SK-N-SH (cell line): ENCODE measurements at regions not wholly inside any gene's neighbourhood (a gene's known extent, or its start where the extent isn't known, plus 50 kb on each side); places are given as distances from the start of the nearest gene placed in this dataset.

Experiments used
- CTCF ChIA-PET: fragments of 300-600, 350-600 bp; formaldehyde crosslinking; extraction: SDS; loops from one replicate; lab custom pipeline; 2021; lab: Yijun Ruan, JAX
- POLR2A ChIA-PET: fragments of 350-600 bp; sonication (Branson Sonifier 250); formaldehyde crosslinking; extraction: SDS; loops from one replicate; lab custom pipeline; 2020; ENCODE audit warnings: antibody characterized with exemption, inconsistent platforms; lab: Yijun Ruan, JAX
- DNase-seq: peaks from one replicate; pipeline ENCODE4 v3.0.0; 2012
- H2AFZ ChIP-seq: fragments of 200-600 bp; sonication (generic); 2 replicates; pipeline ENCODE4 v1.8.1; 2016; ENCODE audit warnings: antibody characterized with exemption, mild to moderate bottlenecking, low read depth
- H3F3A ChIP-seq: fragments of 200-600 bp; sonication (generic); replicated peaks from 2 replicates; pipeline ENCODE3; 2016; ENCODE audit warnings: antibody characterized with exemption, mild to moderate bottlenecking; ENCODE audit not compliant: insufficient read depth
- H3K27ac ChIP-seq, 2 experiments: fragments of 200-500 bp in 1 of 2; fragments of 200-600 bp in 1 of 2; sonication (Bioruptor generic) in 1 of 2; sonication (generic), shearing (Covaris generic) in 1 of 2; 2 replicates each; pipeline versions ENCODE4 v1.5.1 to v1.6.1; 2014 to 2016; ENCODE audit warnings: low read depth in 2 of 2, inconsistent platforms in 1 of 2, low read length in 1 of 2, mild to moderate bottlenecking in 1 of 2, mixed read lengths in 1 of 2
- H3K27me3 ChIP-seq: fragments of 200-600 bp; sonication (generic), shearing (Covaris generic); 2 replicates; pipeline ENCODE4 v1.6.1; 2016; ENCODE audit warnings: mixed run types; ENCODE audit not compliant: insufficient read depth
- H3K36me3 ChIP-seq, 2 experiments: fragments of 200-500 bp in 1 of 2; fragments of 200-600 bp in 1 of 2; sonication (Bioruptor generic) in 1 of 2; sonication (generic) in 1 of 2; replicated peaks in 1 of 2; 2 replicates each; pipeline versions ENCODE3 to v1.5.1; 2014 to 2016; ENCODE audit warnings: low read length in 1 of 2, mild to moderate bottlenecking in 1 of 2; ENCODE audit not compliant: insufficient read depth in 2 of 2, control insufficient read depth in 1 of 2
- H3K4me1 ChIP-seq, 2 experiments: fragments of 200-500 bp in 1 of 2; fragments of 200-600 bp in 1 of 2; sonication (Bioruptor generic) in 1 of 2; sonication (generic), shearing (Covaris generic) in 1 of 2; 2 replicates each; pipeline versions ENCODE4 v1.5.1 to v1.6.1; 2014 to 2016; ENCODE audit warnings: low read depth in 1 of 2, low read length in 1 of 2, mixed run types in 1 of 2; ENCODE audit not compliant: insufficient read depth in 2 of 2, control insufficient read depth in 1 of 2
- H3K4me2 ChIP-seq: fragments of 200-600 bp; sonication (generic), shearing (Covaris generic); 2 replicates; pipeline ENCODE4 v1.6.1; 2017; ENCODE audit warnings: mixed run types
- H3K4me3 ChIP-seq, 2 experiments: fragments of 200-500 bp in 1 of 2; fragments of 200-600 bp in 1 of 2; sonication (Bioruptor generic) in 1 of 2; sonication (generic), shearing (Covaris generic) in 1 of 2; 2 replicates each; pipeline versions ENCODE4 v1.5.1 to v1.8.1; 2014 to 2016; ENCODE audit warnings: low read depth in 2 of 2, inconsistent platforms in 1 of 2, low read length in 1 of 2, mild to moderate bottlenecking in 1 of 2, mixed read lengths in 1 of 2, moderate library complexity in 1 of 2
- H3K79me2 ChIP-seq: fragments of 200-600 bp; sonication (generic); 2 replicates; pipeline ENCODE4 v1.8.1; 2017; ENCODE audit warnings: mild to moderate bottlenecking; ENCODE audit not compliant: insufficient read depth
- H3K9ac ChIP-seq: fragments of 200-600 bp; sonication (generic); 2 replicates; pipeline ENCODE4 v1.6.1; 2017; ENCODE audit warnings: mixed run types
- H3K9me2 ChIP-seq: fragments of 200-600 bp; sonication (generic); 2 replicates; pipeline ENCODE4 v1.6.1; 2017; ENCODE audit warnings: mixed run types
- H3K9me3 ChIP-seq: fragments of 200-600 bp; sonication (generic); 2 replicates; pipeline ENCODE4 v1.6.1; 2017; ENCODE audit warnings: mixed run types, mild to moderate bottlenecking, moderate library complexity
- H4K20me1 ChIP-seq: fragments of 200-600 bp; sonication (generic); 2 replicates; pipeline ENCODE4 v1.6.1; 2017; ENCODE audit warnings: mild to moderate bottlenecking, mixed run types; ENCODE audit not compliant: insufficient read depth
- CHD2 ChIP-seq: fragments of 150-350 bp; IDR thresholded peaks from 2 replicates; pipeline ENCODE4 v1.6.1; 2018; ENCODE audit warnings: low read length; ENCODE audit not compliant: partially characterized antibody
- ELF1 ChIP-seq: IDR thresholded peaks from 2 replicates; pipeline ENCODE4 v1.4.0; 2012
- EZH2phosphoT487 ChIP-seq: fragments of 200-600 bp; sonication (generic); IDR thresholded peaks from 2 replicates; pipeline ENCODE4 v1.6.1; 2017; ENCODE audit warnings: low read depth, mixed run types, mild to moderate bottlenecking, antibody characterized with exemption, moderate library complexity, borderline replicate concordance
- FOSL2 ChIP-seq: IDR thresholded peaks from 2 replicates; pipeline ENCODE4 v1.4.0; 2012; ENCODE audit warnings: low read depth, mild to moderate bottlenecking, moderate library complexity, borderline replicate concordance
- FOXM1 ChIP-seq: IDR thresholded peaks from 2 replicates; pipeline ENCODE4 v1.4.0; 2012; ENCODE audit warnings: low read depth, mild to moderate bottlenecking
- GABPA ChIP-seq: IDR thresholded peaks from 2 replicates; pipeline ENCODE4 v1.4.0; 2012; ENCODE audit warnings: low read depth, mild to moderate bottlenecking
- JUND ChIP-seq: IDR thresholded peaks from 2 replicates; pipeline ENCODE4 v1.4.0; 2012
- MEF2A ChIP-seq: IDR thresholded peaks from 2 replicates; pipeline ENCODE4 v1.4.0; 2012; ENCODE audit warnings: low read depth, borderline replicate concordance
- NFIC ChIP-seq: IDR thresholded peaks from 2 replicates; pipeline ENCODE4 v1.4.0; 2012; ENCODE audit warnings: borderline replicate concordance
- NRF1 ChIP-seq: IDR thresholded peaks from 2 replicates; pipeline ENCODE4 v1.6.1; 2012; ENCODE audit warnings: low read depth, mild to moderate bottlenecking, low read length
- POLR2AphosphoS5 ChIP-seq: IDR thresholded peaks from 2 replicates; pipeline ENCODE4 v1.6.1; 2012; ENCODE audit warnings: low read depth, low read length
- RCOR1 ChIP-seq: fragments of 150-350 bp; IDR thresholded peaks from 2 replicates; pipeline ENCODE4 v1.6.1; 2017; ENCODE audit warnings: antibody characterized with exemption, low read length
- RXRA ChIP-seq: IDR thresholded peaks from 2 replicates; pipeline ENCODE4 v1.4.0; 2012; ENCODE audit warnings: low read depth, mild to moderate bottlenecking, borderline replicate concordance
- SIN3A ChIP-seq: IDR thresholded peaks from 2 replicates; pipeline ENCODE4 v1.6.1; 2012; ENCODE audit warnings: low read depth, mild to moderate bottlenecking, low read length, moderate library complexity, borderline replicate concordance
- TAF1 ChIP-seq: IDR thresholded peaks from 2 replicates; pipeline ENCODE4 v1.6.1; 2012; ENCODE audit warnings: low read depth, mild to moderate bottlenecking, low read length, moderate library complexity, borderline replicate concordance
- TCF12 ChIP-seq: IDR thresholded peaks from 2 replicates; pipeline ENCODE4 v1.4.0; 2012
- WGBS: methylation state at CpG from one replicate; pipeline ENCODE4 v1.1.6; 2017; ENCODE audit warnings: low lambda C conversion rate; 5-methylcytosine and 5-hydroxymethylcytosine counted together
- TF ChIP-seq, protein P1 (sequence below): IDR thresholded peaks from 2 replicates; pipeline ENCODE4; 2012
- TF ChIP-seq, protein P2 (sequence below): fragments of 150-350 bp; IDR thresholded peaks from 2 replicates; pipeline ENCODE4 v1.6.1; 2017; ENCODE audit warnings: antibody characterized with exemption, low read length, low read depth, borderline replicate concordance
- TF ChIP-seq, protein P3 (sequence below): fragments of 150-350 bp; IDR thresholded peaks from 2 replicates; pipeline ENCODE4 v1.6.1; 2016; ENCODE audit warnings: mild to moderate bottlenecking, low read depth, low read length
- TF ChIP-seq, protein P4 (sequence below): fragments of 200-600 bp; sonication (generic); IDR thresholded peaks from 2 replicates; pipeline ENCODE4 v1.6.1; 2017; ENCODE audit warnings: antibody characterized with exemption, mild to moderate bottlenecking, moderate library complexity
- TF ChIP-seq, protein P5 (sequence below): IDR thresholded peaks from 2 replicates; pipeline ENCODE4 v1.4.0; 2012; ENCODE audit warnings: low read depth, borderline replicate concordance

DNA sequence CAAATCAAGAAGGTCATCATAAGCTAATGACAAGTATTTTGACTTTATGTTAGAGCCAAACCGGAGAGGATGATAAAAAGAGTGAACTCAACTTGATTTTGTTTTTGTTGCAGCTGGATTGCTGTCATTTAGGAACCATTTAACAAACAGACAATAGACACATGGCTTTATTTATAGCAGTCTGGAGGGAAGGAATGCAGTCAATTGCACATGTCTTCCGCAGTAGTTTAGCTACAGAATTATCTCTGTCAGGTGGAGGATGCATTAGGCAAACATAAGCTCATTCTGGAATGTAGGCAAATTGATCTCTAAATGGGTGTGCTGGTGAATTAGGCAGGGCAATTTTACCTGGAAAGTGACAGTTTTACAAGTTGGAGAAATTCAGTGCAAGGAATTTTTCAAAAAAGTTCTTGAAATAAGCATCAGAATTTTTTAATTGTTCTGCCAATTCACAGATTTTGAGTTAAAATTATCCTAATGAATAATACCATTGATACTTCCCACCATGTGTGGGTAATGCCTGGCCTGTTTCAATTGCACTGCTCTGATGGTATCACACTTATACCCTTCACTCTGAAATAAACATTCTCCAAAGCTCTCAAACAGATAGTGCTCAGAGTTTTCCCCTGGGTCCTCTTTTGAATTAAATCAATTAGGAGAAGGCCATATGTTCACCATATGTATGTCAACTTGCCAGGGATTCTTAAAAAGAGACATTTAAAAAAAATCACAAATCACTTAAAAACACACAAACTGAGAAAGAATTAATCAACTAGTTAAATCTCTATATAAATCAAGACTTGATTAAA lies 318.3 kb downstream of the NDFIP2 start (continued):
- TF ChIP-seq CHD2: peak; percentile 65
- TF ChIP-seq JUND: peak; percentile 64
- TF ChIP-seq FOSL2: no peak
- TF ChIP-seq RXRA: peak; percentile 65; the same call in 1 of the 2 replicates
- TF ChIP-seq NRF1: no peak
- TF ChIP-seq, protein P1, sequence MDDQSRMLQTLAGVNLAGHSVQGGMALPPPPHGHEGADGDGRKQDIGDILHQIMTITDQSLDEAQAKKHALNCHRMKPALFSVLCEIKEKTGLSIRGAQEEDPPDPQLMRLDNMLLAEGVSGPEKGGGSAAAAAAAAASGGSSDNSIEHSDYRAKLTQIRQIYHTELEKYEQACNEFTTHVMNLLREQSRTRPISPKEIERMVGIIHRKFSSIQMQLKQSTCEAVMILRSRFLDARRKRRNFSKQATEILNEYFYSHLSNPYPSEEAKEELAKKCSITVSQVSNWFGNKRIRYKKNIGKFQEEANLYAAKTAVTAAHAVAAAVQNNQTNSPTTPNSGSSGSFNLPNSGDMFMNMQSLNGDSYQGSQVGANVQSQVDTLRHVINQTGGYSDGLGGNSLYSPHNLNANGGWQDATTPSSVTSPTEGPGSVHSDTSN: peak; percentile 94
- TF ChIP-seq, protein P2, sequence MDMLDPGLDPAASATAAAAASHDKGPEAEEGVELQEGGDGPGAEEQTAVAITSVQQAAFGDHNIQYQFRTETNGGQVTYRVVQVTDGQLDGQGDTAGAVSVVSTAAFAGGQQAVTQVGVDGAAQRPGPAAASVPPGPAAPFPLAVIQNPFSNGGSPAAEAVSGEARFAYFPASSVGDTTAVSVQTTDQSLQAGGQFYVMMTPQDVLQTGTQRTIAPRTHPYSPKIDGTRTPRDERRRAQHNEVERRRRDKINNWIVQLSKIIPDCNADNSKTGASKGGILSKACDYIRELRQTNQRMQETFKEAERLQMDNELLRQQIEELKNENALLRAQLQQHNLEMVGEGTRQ: no peak
- TF ChIP-seq SIN3A: peak; percentile 80; the same call in 1 of the 2 replicates
- peak; percentile 86 for TF ChIP-seq FOXM1

DNA sequence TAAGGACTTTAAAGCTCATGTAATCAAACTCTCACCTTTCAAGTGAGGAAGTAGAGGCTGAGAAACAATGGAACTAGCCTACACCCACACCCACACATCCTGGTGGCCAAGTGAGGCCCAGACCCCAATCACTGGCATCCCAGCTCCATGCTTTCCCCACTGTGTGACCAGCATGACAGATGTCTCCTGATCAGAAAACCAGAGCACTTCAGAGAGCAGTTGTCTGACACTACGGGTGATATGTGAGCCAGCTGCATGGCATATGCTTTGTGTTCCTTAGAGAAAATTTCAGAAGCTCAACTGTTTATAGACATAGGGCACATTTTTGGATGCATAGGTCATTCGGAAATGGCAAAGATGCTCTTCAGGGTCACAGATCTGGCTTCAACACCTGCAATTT lies 315.2 kb downstream of the NDFIP2 start:
- ChIA-PET CTCF (interaction anchor here (1.3 kb wide), 2 partner anchors 44 to 117 kb away, joined by 3 read pairs; no protein-coding TSS in a partner anchor), POLR2A (no interaction called here)
- H3K4me1 ChIP-seq: peaks cover 8 to 18% of the 10 kb centered on the region in 2 experiments; a peak in 3 of 4 replicates
- WGBS: 90% methylated on average over 2 of the region's 2 CpGs
- H3K9ac ChIP-seq: no peak overlapping the region
- H3K9me2 ChIP-seq: no peaks in the 10 kb centered on the region
- H3K9me3 ChIP-seq: no peaks in the 10 kb centered on the region
- H3K79me2 ChIP-seq: no peaks in the 10 kb centered on the region
- H4K20me1 ChIP-seq: no peaks in the 10 kb centered on the region
- H2AFZ ChIP-seq: peak overlapping the region; percentile 38; the same call in 1 of the 2 replicates
- H3K4me3 ChIP-seq: no peak overlapping the region
- H3K27me3 ChIP-seq: no peaks in the 10 kb centered on the region
- no peak for DNase-seq
- H3K4me2 ChIP-seq: no peak overlapping the region
- peak overlapping the region in 1 of 2 experiments; percentile 28; a peak in 2 of 4 replicates for H3K27ac ChIP-seq
- TF ChIP-seq, protein P3, sequence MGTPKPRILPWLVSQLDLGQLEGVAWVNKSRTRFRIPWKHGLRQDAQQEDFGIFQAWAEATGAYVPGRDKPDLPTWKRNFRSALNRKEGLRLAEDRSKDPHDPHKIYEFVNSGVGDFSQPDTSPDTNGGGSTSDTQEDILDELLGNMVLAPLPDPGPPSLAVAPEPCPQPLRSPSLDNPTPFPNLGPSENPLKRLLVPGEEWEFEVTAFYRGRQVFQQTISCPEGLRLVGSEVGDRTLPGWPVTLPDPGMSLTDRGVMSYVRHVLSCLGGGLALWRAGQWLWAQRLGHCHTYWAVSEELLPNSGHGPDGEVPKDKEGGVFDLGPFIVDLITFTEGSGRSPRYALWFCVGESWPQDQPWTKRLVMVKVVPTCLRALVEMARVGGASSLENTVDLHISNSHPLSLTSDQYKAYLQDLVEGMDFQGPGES: no peak
- TF ChIP-seq TCF12: no peak
- no peak for TF ChIP-seq MEF2A
- TF ChIP-seq, protein P4, sequence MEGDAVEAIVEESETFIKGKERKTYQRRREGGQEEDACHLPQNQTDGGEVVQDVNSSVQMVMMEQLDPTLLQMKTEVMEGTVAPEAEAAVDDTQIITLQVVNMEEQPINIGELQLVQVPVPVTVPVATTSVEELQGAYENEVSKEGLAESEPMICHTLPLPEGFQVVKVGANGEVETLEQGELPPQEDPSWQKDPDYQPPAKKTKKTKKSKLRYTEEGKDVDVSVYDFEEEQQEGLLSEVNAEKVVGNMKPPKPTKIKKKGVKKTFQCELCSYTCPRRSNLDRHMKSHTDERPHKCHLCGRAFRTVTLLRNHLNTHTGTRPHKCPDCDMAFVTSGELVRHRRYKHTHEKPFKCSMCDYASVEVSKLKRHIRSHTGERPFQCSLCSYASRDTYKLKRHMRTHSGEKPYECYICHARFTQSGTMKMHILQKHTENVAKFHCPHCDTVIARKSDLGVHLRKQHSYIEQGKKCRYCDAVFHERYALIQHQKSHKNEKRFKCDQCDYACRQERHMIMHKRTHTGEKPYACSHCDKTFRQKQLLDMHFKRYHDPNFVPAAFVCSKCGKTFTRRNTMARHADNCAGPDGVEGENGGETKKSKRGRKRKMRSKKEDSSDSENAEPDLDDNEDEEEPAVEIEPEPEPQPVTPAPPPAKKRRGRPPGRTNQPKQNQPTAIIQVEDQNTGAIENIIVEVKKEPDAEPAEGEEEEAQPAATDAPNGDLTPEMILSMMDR: no peak
- TF ChIP-seq ELF1: no peak
- TF ChIP-seq RCOR1: no peak
- no peak for TF ChIP-seq EZH2phosphoT487
- TF ChIP-seq POLR2AphosphoS5: no peak
- no peak for TF ChIP-seq NFIC
- no peak for TF ChIP-seq FOXM1
- TF ChIP-seq TAF1: no peak
- no peak for TF ChIP-seq GABPA
- no peak for TF ChIP-seq NRF1
- TF ChIP-seq, protein P5, sequence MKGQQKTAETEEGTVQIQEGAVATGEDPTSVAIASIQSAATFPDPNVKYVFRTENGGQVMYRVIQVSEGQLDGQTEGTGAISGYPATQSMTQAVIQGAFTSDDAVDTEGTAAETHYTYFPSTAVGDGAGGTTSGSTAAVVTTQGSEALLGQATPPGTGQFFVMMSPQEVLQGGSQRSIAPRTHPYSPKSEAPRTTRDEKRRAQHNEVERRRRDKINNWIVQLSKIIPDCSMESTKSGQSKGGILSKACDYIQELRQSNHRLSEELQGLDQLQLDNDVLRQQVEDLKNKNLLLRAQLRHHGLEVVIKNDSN: no peak
- no peak for TF ChIP-seq JUND
- no peaks in the 10 kb centered on the region for H3K36me3 ChIP-seq
- no peaks in the 10 kb centered on the region for H3F3A ChIP-seq
